ENCODE measurements at regions not wholly inside any gene's neighbourhood (a gene's known extent, or its start where the extent isn't known, plus 50 kb on each side); places are given as distances from the start of the nearest gene placed in this dataset.
"Not testable (repeated sequence)": the region's sequence is repeated elsewhere in the genome, so short reads cannot be mapped to it uniquely, and the experiment has no call there.

DNA sequence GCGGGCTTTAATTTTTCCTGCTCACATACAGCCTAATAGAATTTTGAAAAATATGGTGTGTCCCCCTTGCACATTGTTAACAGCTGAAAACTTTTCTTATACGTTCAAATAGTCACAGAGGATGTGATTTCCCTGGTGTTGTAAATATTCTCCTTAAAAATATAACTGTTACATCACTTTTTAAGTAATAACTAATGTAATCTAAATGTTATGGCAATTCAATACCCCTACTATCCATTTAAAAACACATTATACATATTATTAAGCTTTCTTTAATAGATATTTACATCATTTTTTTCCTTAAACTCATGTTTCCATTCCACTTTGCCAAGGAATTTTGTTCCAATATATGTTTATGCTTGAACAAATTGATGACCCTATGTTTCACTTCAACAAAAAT, 85.5 kb upstream of the S1PR1 start:
- DNase-seq = no peak

DNA sequence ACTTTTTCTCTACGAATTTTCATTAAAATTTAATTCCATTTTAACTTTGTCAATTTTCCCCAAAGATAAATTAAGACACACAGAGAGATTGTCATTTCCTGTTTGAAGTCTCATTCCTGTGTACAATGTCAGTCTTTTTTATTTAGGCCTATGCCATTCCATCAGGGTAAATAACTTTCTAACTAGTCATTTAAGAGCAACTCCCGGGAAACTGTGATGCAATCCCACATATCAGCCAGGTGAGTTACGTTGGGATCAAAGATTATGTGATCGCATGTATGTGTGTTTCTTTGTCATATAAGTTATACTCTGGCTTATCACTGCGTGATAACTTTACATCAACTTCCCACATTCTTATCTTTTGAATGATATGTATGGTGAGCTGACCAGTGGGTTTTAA, 86.1 kb upstream of the S1PR1 start:
- DNase-seq = no peak

DNA sequence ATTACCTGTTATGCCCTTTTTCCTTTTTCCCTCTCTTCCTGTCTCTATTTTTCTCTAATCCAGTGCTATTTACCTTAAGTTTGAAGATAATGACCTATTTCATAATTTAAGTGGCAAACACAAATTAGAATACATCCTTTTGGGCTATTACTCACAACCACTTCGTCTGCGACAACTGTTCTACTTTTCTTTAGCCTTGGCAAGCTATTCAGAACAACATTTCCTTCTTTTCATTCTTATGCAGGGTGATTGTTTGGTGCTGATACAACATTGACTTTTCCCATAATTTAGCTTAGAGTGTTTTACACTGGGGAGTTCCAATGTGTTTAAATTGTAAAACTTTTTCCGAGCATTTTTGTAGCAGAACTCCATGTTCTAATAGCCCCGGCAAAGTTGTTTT, 86.6 kb upstream of the S1PR1 start:
- no peak for DNase-seq

DNA sequence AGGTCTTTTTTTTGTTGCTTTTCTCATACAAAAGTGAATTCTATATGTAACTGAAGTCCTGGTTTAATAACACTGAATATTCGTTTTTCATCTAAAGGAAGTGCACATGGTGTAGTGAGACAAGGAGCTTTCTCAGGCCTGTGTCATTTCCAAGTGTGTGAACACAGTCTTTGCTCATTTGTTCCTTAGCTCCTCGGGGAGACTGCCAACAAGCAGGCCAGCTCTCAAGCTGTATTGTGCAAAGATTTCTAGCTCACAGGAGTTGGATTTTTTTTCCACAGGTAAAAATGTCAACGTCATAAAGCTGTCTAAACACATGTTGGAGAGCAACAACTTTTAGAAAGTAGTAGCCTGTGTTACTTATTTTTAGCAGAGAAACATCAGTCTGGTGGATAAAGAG, 87.8 kb upstream of the S1PR1 start:
- no peak for DNase-seq

DNA sequence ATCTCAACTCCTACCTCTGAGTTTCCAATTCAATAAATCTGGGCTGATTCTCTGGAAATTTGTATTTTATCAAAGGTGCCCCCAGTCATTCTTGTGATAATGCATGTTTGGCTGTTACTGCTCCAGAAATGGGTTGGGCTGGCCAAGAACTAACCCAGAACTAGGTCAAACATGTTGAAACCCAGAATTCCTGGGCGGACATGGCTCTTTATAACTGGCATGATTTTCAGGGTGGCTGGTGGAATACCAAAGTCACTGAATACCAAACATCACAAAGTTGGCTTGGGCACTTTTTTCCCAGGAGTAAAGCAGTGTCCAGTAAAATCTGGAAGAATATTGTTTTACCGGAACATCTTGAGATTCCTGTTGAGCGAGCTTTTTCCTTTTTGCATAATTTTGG, 89.4 kb upstream of the S1PR1 start:
- DNase-seq = no peak

DNA sequence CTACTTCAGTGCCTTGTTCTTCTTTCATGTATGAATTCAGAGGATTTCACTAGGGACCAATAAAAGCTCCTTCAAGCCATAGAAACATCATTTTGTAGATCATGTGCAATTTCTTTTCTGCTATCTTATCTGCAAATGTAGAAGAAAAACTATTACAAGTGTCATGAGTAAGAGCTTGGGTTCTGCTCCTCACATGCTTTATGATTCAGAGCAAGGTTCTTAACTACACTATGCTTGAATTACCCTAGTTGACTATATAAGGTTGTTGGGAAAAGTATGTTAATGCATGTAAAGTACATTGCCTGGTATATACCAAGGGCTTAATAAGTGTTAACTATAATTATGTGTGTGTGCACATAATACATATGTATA, 91.4 kb upstream of the S1PR1 start:
- no peak for DNase-seq

DNA sequence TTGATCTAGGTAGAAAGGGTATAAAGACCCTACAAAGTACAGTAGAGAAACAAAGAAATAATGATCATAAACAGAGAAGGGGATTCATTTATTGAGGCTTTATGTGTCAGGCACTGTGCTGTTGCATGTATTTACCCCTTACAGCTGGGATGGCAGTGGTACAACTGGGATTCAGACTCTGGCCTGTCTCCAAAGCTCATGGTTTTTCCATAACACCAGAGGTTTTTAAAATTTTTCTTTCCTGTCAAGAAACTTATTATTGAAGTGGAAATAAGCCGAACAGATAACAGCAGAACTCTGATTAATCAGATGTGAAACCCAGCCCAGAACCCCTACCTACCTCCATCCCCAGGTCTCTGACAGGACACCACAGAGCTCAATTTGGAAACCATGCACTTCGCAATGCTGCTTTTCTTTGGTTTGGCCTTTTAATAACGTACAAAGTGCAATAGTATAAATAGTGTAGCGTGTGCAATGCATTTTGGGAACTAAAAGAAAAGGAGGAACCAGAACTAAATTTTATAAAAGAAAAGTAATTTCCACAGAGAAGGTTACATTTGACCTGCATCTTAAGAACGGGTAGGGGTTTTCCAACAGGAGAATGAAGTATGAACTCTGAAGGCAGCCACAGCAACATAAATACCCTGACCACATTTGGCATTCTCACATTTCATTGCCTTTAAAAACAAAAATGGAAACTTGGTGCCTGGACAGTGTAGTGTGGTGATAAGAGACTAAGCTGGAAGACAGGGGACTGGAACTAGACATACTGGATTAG, 92.0 kb upstream of the S1PR1 start:
- DNase-seq = no peak

DNA sequence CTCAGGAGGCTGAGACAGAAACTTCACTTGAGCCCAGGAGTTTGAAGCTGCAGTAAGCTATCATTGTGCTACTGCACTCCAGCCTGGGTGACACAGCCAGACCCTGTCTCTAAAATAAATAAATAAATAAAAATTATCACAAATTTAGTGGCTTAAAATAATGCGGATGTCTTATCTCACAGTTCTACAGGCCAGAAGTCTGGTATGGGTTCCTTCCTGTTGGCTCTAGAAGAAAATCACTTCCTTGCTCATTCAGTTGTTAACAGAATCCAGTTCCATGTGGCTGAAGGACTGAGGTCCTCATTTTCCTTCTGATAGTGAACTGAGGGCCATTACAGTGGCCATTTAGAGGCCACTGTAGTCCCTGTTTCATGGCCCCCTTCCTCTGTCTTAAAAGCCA, 94.6 kb upstream of the S1PR1 start:
- DNase-seq = no peak

DNA sequence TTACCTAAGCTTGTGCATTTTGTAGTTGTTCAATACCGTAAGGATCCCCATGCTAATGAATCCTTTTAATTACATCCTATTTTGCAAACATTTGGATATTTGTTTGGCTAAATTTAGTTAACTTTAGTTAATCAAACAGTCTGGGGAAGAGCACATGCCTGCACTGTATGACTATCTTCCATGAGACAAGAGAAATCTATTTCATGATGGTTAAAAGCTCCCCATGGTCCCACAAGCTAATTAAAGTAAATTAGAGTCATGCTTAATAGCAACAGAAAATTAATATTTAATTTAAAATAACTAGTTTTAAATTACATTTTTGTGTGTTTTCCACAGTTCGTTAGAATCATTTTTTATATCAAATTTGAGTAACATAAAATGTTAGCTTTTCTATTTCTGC, 95.4 kb upstream of the S1PR1 start:
- no peak for DNase-seq

DNA sequence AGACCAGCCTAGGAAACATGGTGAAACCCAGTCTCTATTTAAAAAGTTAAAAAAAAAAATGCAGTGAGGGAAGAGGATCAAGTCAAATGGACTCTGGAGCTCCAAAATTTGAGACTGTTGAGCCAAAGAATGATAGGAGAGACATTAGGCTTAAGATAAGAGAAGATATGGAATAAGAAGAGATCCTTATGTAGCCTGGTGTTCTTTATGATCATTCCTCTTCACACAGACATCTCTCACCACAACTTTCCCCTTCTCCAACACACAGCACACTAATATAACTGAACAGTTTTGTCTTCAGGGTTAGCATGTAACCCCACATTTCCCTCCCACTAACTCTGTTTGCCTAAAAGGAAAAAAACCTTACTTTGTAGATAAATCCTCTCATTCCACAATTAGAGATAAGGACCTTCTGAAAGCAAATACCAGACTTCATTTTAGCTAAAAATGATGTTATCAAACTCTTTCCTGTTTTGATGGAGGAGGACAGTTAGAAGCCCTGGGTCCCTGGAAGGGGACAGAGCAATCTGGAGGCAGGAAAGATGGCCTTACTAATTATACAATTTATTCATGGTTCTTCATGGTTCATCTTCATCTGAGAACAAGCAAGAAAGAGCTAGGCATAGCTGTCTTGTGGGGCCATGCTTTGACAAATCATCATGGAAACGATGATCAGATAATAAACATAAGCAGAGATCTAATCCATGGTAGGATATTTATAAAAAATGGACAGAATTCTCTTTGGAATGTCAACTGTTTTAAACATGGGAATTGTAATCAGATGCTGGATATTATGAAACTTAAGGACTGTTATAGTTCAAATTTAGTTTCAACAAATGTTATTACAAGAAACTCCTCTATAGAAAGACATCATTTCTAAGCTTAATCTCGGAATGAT, 96.7 kb upstream of the S1PR1 start:
- no peak for DNase-seq

DNA sequence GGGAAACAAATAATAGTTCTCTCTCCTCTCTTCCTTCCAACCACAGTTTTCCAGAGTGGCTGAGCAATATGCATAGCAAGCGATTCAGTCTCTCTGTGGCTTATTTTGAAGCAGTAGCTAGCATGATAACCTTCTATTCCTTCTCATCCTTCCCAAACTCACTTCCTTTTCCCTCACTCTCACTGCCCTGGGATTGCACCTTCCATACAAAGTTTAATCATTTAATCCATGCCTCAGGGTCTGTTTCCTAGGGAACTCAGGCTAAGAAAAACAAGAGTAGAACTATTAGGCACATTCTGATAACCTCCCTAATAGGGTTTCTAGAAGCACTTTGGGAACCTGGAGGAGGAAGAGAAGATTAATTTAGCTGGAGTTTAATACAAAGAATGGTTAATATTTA, 97.7 kb upstream of the S1PR1 start:
- DNase-seq = no peak

DNA sequence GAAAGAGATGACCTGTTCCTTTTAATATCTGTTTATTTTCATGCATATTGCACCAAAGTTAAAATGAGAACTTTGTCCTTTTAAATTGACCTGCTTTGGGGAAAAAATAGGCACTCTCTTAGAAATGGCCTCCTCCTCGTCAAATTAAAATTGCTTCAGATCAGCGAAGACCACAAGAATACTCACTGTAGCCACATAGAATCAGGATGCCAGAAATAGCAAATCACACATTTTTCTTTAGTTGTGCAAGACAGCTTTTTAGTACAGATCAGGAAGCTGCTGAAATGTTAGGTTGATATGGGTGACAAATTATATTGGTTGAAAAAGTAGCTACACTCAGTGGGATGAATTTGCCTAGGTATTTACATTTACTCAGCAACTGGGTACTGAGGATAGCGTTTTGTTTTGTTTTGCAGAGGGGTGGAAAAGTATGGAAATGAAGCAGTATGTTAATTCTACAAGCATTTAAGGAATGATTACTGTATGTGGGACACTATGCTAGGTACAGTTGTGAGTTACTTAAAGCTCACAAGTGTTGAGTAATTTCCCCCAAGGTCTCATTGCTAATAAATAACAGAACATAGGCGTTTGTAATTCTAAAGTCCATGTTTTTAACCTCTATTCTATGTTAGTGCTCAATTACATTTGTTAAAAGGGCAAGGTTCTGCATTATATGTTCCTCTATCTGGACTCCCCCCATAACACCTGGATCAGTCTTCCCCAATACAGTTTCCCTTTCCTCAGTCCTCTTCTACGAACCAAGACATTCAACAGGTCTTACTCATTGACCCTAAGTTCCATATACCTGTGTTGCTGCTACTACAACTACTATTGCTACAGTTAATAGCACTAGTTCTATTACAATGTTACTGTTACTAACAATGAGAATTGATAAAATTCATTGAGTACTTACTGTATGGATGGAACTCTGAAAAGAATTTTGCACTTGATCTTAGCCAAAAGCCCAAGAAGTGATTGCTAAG, 99.4 kb upstream of the S1PR1 start:
- DNase-seq = peak in 1 of 2 donors; percentile 25

DNA sequence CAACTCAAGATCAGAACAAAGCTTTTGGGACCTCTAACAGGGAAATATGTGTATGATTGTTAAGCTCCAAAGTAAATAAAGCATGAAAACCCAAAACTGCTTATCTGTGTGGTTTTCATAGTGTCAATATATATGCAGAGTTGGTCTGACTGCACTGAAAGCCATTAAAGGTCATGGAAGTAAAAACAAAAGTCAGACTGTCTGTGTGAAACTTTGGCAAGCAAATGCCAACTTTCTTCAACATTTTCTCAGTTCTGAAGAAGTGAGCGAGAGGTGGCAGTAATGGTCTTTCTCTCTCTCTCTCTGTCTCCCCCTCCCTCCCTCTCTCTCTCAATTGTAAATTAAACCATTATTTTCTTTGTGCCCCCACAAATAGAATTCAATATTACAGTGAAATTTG, 100.1 kb upstream of the S1PR1 start:
- peak; percentile 11 to 48 for DNase-seq

DNA sequence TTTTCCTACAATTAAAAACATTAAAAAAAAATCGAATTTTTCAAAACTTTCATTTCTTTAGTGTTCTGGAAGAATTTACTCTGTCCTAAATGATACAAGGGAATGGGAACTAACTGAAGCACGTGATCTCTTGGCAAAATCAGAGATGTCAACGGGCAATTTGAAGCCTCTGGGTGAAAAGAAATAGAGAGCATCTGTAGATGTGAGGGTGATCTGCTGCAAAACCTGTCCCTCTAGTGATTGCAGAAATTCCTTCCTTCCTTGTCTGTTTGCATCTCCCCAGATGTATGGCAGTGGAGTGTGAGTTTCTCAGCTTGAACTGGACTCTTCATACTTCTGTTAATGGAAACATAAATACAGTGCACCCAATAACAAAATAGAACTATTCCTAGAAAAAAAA, 100.5 kb upstream of the S1PR1 start:
- no peak for DNase-seq

DNA sequence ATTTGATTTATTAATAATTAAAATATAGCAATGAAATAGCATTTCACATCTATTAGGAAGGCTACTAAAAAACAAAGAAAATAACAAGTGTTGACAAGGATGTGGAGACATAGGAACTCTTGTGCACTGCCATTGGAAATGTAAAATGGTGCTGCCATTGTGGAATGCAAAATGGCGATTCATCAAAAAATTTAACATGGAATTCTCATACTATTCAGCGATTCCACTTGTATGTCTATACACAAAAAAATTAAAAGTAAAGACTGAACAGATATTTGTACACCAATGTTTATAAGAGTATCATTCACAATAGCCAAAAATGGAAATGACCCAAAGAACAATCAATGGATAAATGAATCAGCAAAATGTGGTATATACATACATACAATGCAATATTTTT, 101.3 kb upstream of the S1PR1 start:
- no peak for DNase-seq

DNA sequence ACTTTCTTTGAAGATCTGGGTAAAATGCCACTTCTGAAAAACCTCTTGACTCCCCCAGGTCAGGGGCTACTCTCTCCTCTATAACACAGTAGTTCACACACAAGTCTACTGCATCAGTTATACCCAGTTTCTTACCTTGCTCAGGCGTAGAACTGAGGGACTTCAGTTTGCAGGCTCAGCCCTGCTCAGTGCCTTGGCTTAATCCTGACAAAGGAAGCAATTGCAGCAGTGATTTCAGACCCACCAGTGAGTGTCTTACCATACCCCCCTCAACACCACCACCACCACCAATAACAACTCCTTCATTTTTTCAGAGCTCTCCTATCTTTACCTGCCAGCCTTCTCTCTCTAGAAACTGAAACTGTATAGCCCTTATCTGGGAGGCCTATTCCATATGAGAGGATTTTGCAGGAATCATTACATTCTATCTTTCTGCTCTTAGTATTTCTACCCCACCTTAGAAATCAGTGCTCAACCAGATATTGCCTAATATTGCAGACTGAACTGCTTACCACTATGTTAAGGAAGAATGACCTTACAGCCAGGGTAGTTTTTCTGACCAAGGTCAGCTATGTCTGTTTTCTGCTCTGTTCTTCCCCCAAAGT, 105.5 kb upstream of the S1PR1 start:
- no peak for DNase-seq

DNA sequence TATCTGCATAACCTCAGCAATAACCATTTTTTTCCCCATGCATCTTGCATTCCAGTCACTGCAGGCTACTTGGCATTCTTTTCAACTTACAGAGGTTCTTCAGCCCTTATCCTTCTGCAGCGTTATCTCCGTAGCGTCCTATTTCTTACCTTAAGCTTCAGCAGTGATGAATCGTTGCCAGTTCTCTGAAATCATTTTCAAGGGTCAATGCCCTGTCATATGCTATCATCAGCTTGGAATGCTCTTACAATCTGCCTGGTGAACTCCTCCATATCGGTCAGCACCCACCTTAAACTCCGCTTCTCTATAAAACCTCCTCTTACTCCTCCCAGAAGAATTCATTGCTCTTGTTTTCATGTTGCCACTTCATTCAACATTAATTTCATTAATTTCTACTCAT, 105.1 kb upstream of the DPH5 start:
- no peak for DNase-seq

DNA sequence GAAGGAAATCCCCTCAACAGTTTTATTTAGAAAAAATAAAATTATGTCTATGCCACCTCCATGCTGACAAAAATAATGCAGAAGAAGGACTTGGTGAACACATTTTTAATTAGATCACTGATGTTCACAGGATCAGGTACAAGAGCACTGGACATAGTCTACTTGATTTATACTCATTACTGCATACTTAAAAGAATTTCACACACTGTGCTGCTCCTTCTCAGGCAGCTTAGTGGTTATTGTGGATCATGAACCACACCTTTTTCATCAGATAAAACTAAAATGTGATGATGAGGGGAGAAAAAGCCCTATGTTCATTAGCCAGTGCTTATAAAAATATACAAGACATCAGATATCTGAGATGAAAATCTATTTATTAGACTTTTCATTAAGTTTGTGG, 103.3 kb upstream of the DPH5 start:
- DNase-seq = peak in 1 of 2 donors; percentile 34

DNA sequence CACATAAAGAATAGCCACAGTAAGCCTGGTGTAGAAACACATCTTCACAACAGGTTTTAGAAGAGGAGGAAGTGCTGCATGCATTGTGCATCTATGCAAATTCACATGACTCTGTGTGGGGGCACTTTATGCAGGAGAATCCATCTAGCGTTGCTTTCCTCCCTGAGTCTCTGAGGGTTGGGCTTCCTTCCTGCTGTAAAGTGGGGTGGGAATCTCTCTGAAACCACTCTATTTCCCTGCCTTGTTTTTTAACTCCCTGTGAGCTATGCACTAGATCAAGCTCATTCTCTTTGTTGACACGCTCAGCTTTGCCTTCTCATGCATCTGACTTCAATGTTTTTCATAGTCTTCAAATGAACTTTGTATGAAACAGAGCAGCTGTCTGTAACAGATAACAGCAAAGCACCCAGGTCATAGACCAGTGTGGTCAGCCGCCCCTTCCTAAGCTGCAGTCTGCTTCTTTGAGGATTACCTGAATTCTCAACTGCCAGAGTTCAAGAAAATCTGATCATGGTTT, 102.7 kb upstream of the DPH5 start:
- peak; percentile 37 to 46 for DNase-seq

DNA sequence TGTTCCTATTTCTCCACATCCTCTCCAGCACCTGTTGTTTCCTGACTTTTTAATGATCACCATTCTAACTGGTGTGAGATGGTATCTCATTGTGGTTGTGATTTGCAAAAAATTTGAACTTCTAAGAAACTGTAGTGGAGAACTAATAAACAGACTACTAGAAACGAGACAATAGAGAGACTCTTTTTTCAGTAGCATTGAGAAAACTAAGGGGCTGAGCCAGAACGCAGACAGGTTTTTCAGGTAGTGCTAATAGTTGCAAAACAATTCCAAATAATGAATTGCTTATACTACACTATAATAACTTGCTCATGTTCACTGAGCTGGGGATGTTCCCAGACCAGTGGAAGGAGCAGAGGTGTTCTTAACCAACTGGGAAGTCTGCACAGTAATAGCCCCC, 98.8 kb upstream of the DPH5 start:
- no peak for DNase-seq

DNA sequence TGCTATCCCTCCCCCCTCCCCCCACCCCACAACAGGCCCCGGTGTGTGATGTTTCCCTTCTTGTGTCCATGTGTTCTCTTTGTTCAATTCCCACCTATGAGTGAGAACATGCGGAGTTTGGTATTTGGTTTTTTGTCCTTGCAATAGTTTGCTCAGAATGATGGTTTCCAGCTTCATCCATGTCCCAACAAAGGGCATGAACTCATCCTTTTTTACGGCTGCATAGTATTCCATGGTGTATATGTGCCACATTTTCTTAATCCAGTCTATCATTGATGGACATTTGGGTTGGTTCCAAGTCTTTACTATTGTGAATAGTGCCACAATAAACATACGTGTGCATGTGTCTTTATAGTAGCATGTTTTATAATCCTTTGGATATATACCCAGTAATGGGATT, 98.3 kb upstream of the DPH5 start:
- not testable (repeated sequence) for DNase-seq

DNA sequence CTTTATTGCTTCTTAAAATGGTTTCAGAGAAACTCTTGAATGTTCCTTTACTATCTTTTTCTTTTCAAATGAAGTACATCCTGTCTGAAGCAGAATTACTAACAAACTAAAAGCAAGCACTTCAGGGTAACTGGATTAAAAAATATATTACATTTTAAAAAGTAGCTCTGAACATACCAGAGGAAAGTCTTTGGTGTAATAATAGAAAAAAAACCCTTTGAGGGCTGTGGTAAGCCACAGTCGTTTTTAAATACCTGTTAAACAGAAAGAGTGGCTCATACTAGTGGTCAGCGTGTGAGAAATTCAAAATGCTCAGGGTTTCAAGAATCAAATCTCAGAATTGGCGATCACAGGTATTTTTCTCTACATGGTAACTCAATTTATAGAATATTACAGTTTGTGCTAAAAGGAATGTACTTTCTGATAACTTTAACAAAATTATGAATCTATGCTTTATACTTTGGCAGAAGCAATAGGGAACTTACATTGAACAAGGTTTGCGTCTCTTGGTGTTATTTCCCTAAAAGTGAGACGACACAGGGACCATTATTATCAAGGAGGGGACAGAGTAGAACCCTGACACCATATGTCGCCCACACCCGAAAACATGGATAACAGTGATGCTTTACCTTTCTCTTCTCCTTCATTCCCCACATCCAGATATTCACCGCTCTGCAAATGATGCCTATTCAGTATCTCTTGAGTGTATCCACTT, 97.0 kb upstream of the DPH5 start:
- DNase-seq = peak in 1 of 2 donors; percentile 57

All from CD4-positive, alpha-beta T cell treated with Interferon alpha-2 for 1 hour (primary cell).